SK-N-SH (cell line): ENCODE measurements at regions not wholly inside any gene's neighbourhood (a gene's known extent, or its start where the extent isn't known, plus 50 kb on each side); places are given as distances from the start of the nearest gene placed in this dataset.

Experiments
- CTCF ChIA-PET: fragments of 300-600, 350-600 bp; formaldehyde crosslinking; extraction: SDS; loops from one replicate; lab custom pipeline; 2021; lab: Yijun Ruan, JAX
- POLR2A ChIA-PET: fragments of 350-600 bp; sonication (Branson Sonifier 250); formaldehyde crosslinking; extraction: SDS; loops from one replicate; lab custom pipeline; 2020; ENCODE audit warnings: antibody characterized with exemption, inconsistent platforms; lab: Yijun Ruan, JAX
- DNase-seq: peaks from one replicate; pipeline ENCODE4 v3.0.0; 2012
- H2AFZ ChIP-seq: fragments of 200-600 bp; sonication (generic); 2 replicates; pipeline ENCODE4 v1.8.1; 2016; ENCODE audit warnings: antibody characterized with exemption, mild to moderate bottlenecking, low read depth
- H3F3A ChIP-seq: fragments of 200-600 bp; sonication (generic); replicated peaks from 2 replicates; pipeline ENCODE3; 2016; ENCODE audit warnings: antibody characterized with exemption, mild to moderate bottlenecking; ENCODE audit not compliant: insufficient read depth
- H3K27ac ChIP-seq, 2 experiments: fragments of 200-500 bp in 1 of 2; fragments of 200-600 bp in 1 of 2; sonication (Bioruptor generic) in 1 of 2; sonication (generic), shearing (Covaris generic) in 1 of 2; 2 replicates each; pipeline versions ENCODE4 v1.5.1 to v1.6.1; 2014 to 2016; ENCODE audit warnings: low read depth in 2 of 2, inconsistent platforms in 1 of 2, low read length in 1 of 2, mild to moderate bottlenecking in 1 of 2, mixed read lengths in 1 of 2
- H3K27me3 ChIP-seq: fragments of 200-600 bp; sonication (generic), shearing (Covaris generic); 2 replicates; pipeline ENCODE4 v1.6.1; 2016; ENCODE audit warnings: mixed run types; ENCODE audit not compliant: insufficient read depth
- H3K36me3 ChIP-seq, 2 experiments: fragments of 200-500 bp in 1 of 2; fragments of 200-600 bp in 1 of 2; sonication (Bioruptor generic) in 1 of 2; sonication (generic) in 1 of 2; replicated peaks in 1 of 2; 2 replicates each; pipeline versions ENCODE3 to v1.5.1; 2014 to 2016; ENCODE audit warnings: low read length in 1 of 2, mild to moderate bottlenecking in 1 of 2; ENCODE audit not compliant: insufficient read depth in 2 of 2, control insufficient read depth in 1 of 2
- H3K4me1 ChIP-seq, 2 experiments: fragments of 200-500 bp in 1 of 2; fragments of 200-600 bp in 1 of 2; sonication (Bioruptor generic) in 1 of 2; sonication (generic), shearing (Covaris generic) in 1 of 2; 2 replicates each; pipeline versions ENCODE4 v1.5.1 to v1.6.1; 2014 to 2016; ENCODE audit warnings: low read depth in 1 of 2, low read length in 1 of 2, mixed run types in 1 of 2; ENCODE audit not compliant: insufficient read depth in 2 of 2, control insufficient read depth in 1 of 2
- H3K4me2 ChIP-seq: fragments of 200-600 bp; sonication (generic), shearing (Covaris generic); 2 replicates; pipeline ENCODE4 v1.6.1; 2017; ENCODE audit warnings: mixed run types
- H3K4me3 ChIP-seq, 2 experiments: fragments of 200-500 bp in 1 of 2; fragments of 200-600 bp in 1 of 2; sonication (Bioruptor generic) in 1 of 2; sonication (generic), shearing (Covaris generic) in 1 of 2; 2 replicates each; pipeline versions ENCODE4 v1.5.1 to v1.8.1; 2014 to 2016; ENCODE audit warnings: low read depth in 2 of 2, inconsistent platforms in 1 of 2, low read length in 1 of 2, mild to moderate bottlenecking in 1 of 2, mixed read lengths in 1 of 2, moderate library complexity in 1 of 2
- H3K79me2 ChIP-seq: fragments of 200-600 bp; sonication (generic); 2 replicates; pipeline ENCODE4 v1.8.1; 2017; ENCODE audit warnings: mild to moderate bottlenecking; ENCODE audit not compliant: insufficient read depth
- H3K9ac ChIP-seq: fragments of 200-600 bp; sonication (generic); 2 replicates; pipeline ENCODE4 v1.6.1; 2017; ENCODE audit warnings: mixed run types
- H3K9me2 ChIP-seq: fragments of 200-600 bp; sonication (generic); 2 replicates; pipeline ENCODE4 v1.6.1; 2017; ENCODE audit warnings: mixed run types
- H3K9me3 ChIP-seq: fragments of 200-600 bp; sonication (generic); 2 replicates; pipeline ENCODE4 v1.6.1; 2017; ENCODE audit warnings: mixed run types, mild to moderate bottlenecking, moderate library complexity
- H4K20me1 ChIP-seq: fragments of 200-600 bp; sonication (generic); 2 replicates; pipeline ENCODE4 v1.6.1; 2017; ENCODE audit warnings: mild to moderate bottlenecking, mixed run types; ENCODE audit not compliant: insufficient read depth
- ELF1 ChIP-seq: IDR thresholded peaks from 2 replicates; pipeline ENCODE4 v1.4.0; 2012
- EP300 ChIP-seq, 2 experiments: IDR thresholded peaks; 2 replicates each; pipeline versions ENCODE4 v1.4.0 to v1.6.1; 2012; ENCODE audit warnings: borderline replicate concordance in 1 of 2, low read depth in 1 of 2, low read length in 1 of 2
- FOSL2 ChIP-seq: IDR thresholded peaks from 2 replicates; pipeline ENCODE4 v1.4.0; 2012; ENCODE audit warnings: low read depth, mild to moderate bottlenecking, moderate library complexity, borderline replicate concordance
- JUND ChIP-seq: IDR thresholded peaks from 2 replicates; pipeline ENCODE4 v1.4.0; 2012
- MXI1 ChIP-seq: IDR thresholded peaks from 2 replicates; pipeline ENCODE4 v1.6.1; 2012; ENCODE audit warnings: mild to moderate bottlenecking, low read depth, low read length, improper control_type of control experiment
- POLR2AphosphoS5 ChIP-seq: IDR thresholded peaks from 2 replicates; pipeline ENCODE4 v1.6.1; 2012; ENCODE audit warnings: low read depth, low read length
- RFX5 ChIP-seq: IDR thresholded peaks from 2 replicates; pipeline ENCODE4 v1.6.1; 2012; ENCODE audit warnings: mild to moderate bottlenecking, improper control_type of control experiment, low read length
- SIN3A ChIP-seq: IDR thresholded peaks from 2 replicates; pipeline ENCODE4 v1.6.1; 2012; ENCODE audit warnings: low read depth, mild to moderate bottlenecking, low read length, moderate library complexity, borderline replicate concordance
- TCF12 ChIP-seq: IDR thresholded peaks from 2 replicates; pipeline ENCODE4 v1.4.0; 2012
- TEAD4 ChIP-seq: IDR thresholded peaks from 2 replicates; pipeline ENCODE4 v1.4.0; 2012; ENCODE audit warnings: mild to moderate bottlenecking, borderline replicate concordance; ENCODE audit not compliant: insufficient read depth
- WGBS: methylation state at CpG from one replicate; pipeline ENCODE4 v1.1.6; 2017; ENCODE audit warnings: low lambda C conversion rate; 5-methylcytosine and 5-hydroxymethylcytosine counted together
- TF ChIP-seq, protein P1 (sequence below): fragments of 150-350 bp; IDR thresholded peaks from 2 replicates; pipeline ENCODE4 v1.6.1; 2017; ENCODE audit warnings: antibody characterized with exemption, low read length, low read depth, borderline replicate concordance

DNA sequence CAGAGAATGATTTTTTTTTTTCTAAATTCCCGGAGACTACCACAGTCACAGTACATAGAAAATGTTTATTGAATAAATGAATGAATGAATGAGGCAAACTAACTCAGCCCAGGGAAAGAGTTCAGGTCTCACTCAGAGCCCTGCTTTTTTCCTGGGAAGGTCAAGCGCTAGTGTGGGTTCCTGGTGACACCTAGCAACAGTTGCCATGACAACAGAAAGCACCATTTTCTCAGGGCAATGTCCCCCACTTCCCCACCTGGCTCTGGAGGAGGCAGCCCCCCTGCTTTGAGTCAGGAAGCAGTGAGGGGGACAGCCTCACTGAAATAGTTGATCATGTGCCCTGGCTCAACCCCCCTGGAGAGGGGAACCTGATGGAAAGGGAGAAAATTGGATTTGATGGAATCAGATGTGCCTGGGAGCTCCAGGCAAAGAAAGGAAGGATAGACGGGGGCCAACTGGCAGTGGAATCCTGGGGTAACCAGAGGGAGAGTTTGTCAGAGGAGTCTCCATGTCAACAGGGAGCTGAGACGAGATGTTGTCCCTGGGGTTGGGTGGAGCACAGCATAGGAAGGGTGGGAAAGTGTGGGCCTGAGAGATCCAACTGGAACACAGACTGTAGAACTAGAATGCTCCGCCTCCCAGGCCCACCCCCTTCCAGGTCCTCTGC is 242.2 kb upstream of the CCL2 start:
- Histone ChIP-seq H3K27me3 (no peaks in the 10 kb centered on the region), H3K27ac (no peak overlapping the region), H3K4me3 (no peak overlapping the region), H3F3A (no peaks in the 10 kb centered on the region), H3K36me3 (no peaks in the 10 kb centered on the region), H3K79me2 (no peaks in the 10 kb centered on the region), H3K9me3 (no peaks in the 10 kb centered on the region), H4K20me1 (no peaks in the 10 kb centered on the region), H3K4me1 (peaks cover 0 to 7% of the 10 kb centered on the region in 2 experiments; a peak in 1 of 4 replicates), H3K9me2 (no peaks in the 10 kb centered on the region), H3K4me2 (no peak overlapping the region), H2AFZ (no peak overlapping the region), H3K9ac (no peak overlapping the region)
- POLR2A ChIA-PET = no interaction called here
- DNase-seq = peak; percentile 31
- TF ChIP-seq RFX5 = peak; percentile 68; the same call in 1 of the 2 replicates
- TF ChIP-seq FOSL2 = no peak
- TF ChIP-seq, protein P1, sequence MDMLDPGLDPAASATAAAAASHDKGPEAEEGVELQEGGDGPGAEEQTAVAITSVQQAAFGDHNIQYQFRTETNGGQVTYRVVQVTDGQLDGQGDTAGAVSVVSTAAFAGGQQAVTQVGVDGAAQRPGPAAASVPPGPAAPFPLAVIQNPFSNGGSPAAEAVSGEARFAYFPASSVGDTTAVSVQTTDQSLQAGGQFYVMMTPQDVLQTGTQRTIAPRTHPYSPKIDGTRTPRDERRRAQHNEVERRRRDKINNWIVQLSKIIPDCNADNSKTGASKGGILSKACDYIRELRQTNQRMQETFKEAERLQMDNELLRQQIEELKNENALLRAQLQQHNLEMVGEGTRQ = no peak
- no peak for TF ChIP-seq POLR2AphosphoS5
- no peak for TF ChIP-seq JUND
- no peak for TF ChIP-seq SIN3A
- CTCF ChIA-PET = no interaction called here
- WGBS = 11% methylated on average over 5 of the region's 5 CpGs

DNA sequence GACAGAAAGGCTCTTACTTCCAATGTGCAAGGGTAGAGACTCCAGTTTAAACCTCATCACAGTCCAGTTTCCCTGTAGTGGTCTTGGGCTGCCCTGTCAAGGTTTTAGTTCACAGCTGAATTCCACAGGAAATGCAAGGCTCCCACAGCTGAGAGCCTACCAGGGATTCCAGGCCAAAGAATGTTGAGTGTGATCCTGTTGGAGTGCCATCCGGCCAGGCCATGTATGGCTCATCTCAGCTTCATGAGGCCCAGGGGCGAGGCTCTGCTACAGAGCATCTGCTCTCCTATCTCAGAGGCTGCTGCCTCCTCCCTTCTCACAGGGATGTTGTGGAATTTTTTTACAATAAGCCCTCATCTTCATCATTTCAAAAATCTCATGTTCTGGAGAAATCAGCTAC is 239.8 kb upstream of the CCL2 start:
- H3F3A ChIP-seq = no peaks in the 10 kb centered on the region
- ChIA-PET CTCF (interaction anchor here (0.6 to 0.7 kb wide), 2 partner anchors 455 to 628 kb away, joined by 3 read pairs; no protein-coding TSS in a partner anchor), POLR2A (no interaction called here)
- DNase-seq = no peak
- H3K27me3 ChIP-seq = no peaks in the 10 kb centered on the region
- TF ChIP-seq ELF1 = no peak
- TF ChIP-seq MXI1 = no peak
- TF ChIP-seq EP300 (IDR thresholded peaks at IDR 0.05; ENCODE audit: borderline replicate concordance in 1 of 2, low read depth in 1 of 2, low read length in 1 of 2) = no peak
- no peak overlapping the region for H3K4me2 ChIP-seq
- H3K36me3 ChIP-seq = no peaks in the 10 kb centered on the region
- H3K4me1 ChIP-seq = peaks cover 0 to 7% of the 10 kb centered on the region in 2 experiments; a peak in 1 of 4 replicates
- no peak overlapping the region for H3K27ac ChIP-seq
- no peaks in the 10 kb centered on the region for H3K9me3 ChIP-seq
- no peaks in the 10 kb centered on the region for H3K9me2 ChIP-seq
- H2AFZ ChIP-seq = no peak overlapping the region
- no CpG with 5 or more reads among the region's 2 CpGs for WGBS
- H3K4me3 ChIP-seq = no peak overlapping the region
- no peak overlapping the region for H3K9ac ChIP-seq
- no peaks in the 10 kb centered on the region for H3K79me2 ChIP-seq
- H4K20me1 ChIP-seq = no peaks in the 10 kb centered on the region

DNA sequence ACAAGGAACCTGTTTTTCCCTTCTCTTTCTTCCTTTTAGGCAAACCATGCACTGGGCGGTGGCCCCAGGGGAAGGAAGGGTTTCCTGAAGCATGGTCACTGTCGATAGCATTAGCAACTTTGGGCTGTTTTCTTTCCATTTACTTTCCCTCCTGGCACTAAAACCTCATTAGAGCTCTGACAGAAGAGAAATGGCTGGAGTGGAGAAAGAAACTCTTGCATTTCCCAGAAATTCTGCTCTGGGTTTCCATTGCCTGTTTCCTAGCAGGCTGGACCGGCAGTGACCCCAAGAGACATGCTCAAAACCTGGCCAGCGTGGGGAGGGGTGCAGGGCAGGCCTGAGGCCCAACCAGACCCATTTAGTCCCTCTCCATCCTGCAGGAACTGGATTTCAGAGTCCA is 230.7 kb upstream of the CCL2 start:
- no peak overlapping the region for H3K4me2 ChIP-seq
- no peak overlapping the region for H3K9ac ChIP-seq
- no peak overlapping the region for H3K27ac ChIP-seq
- H3K4me3 ChIP-seq = no peak overlapping the region
- H2AFZ ChIP-seq = no peak overlapping the region
- no peaks in the 10 kb centered on the region for H3F3A ChIP-seq
- 19% methylated on average over 4 of the region's 4 CpGs for WGBS
- no peaks in the 10 kb centered on the region for H4K20me1 ChIP-seq
- TF ChIP-seq TEAD4 (no peak), TCF12 (no peak), FOSL2 (no peak)
- H3K27me3 ChIP-seq = no peaks in the 10 kb centered on the region
- ChIA-PET POLR2A (no interaction called here), CTCF (interaction anchor here (1.3 to 1.8 kb wide), 2 partner anchors 245 to 274 kb away, joined by 4 to 6 read pairs; no protein-coding TSS in a partner anchor)
- no peaks in the 10 kb centered on the region for H3K36me3 ChIP-seq
- no peaks in the 10 kb centered on the region for H3K9me2 ChIP-seq
- DNase-seq = no peak
- H3K9me3 ChIP-seq = no peaks in the 10 kb centered on the region; the same call in 1 of the 2 replicates
- no peaks in the 10 kb centered on the region for H3K79me2 ChIP-seq
- H3K4me1 ChIP-seq = no peaks in the 10 kb centered on the region; a peak in 1 of 4 replicates
